T-cell (primary cell): ENCODE measurements at regions not wholly inside any gene's neighbourhood (a gene's known extent, or its start where the extent isn't known, plus 50 kb on each side); places are given as distances from the start of the nearest gene placed in this dataset.
"Not testable (repeated sequence)": the region's sequence is repeated elsewhere in the genome, so short reads cannot be mapped to it uniquely, and the experiment has no call there.

ENCODE experiments used
- ATAC-seq, 4 experiments: fragments of 200-7000 bp in 3 of 4; fragments of 150-1000 bp in 1 of 4; cut with Tn5 transposase; replicated peaks in 1 of 4; 1 replicate in 3 of 4; 2 replicates in 1 of 4; pipeline ENCODE4 v1.10.0; 2021; ENCODE audit warnings: moderate library complexity in 3 of 4, mild to moderate bottlenecking in 2 of 4, moderate number of reproducible peaks in 1 of 4
- CTCF ChIA-PET, 2 donors: fragments of 300-600 bp; sonication (Branson Sonifier 250); formaldehyde crosslinking; loops; one replicate each; lab custom pipeline; 2022; ENCODE audit warnings: antibody characterized with exemption in 2 of 2; lab: Charles Lee
- POLR2A ChIA-PET, 2 donors: fragments of 300-600 bp; sonication (Branson Sonifier 250); formaldehyde crosslinking; loops; one replicate each; lab custom pipeline; 2022; ENCODE audit warnings: antibody characterized with exemption in 2 of 2; lab: Charles Lee
- DNase-seq, 35 experiments: peaks; one replicate each; pipeline versions ENCODE4 v3.0.0 to v3.0.0-alpha.2; 2013 to 2023
- H3K27ac ChIP-seq: one replicate; pipeline ENCODE4 v1.5.1; 2013; ENCODE audit warnings: low read length
- H3K27me3 ChIP-seq, 2 experiments: replicated peaks in 1 of 2; 1 replicate in 1 of 2; 2 replicates in 1 of 2; pipeline versions ENCODE4 v1.6.1 to v1.7.0; 2013; ENCODE audit warnings: low read length in 1 of 2, mixed read lengths in 1 of 2; ENCODE audit not compliant: control insufficient read depth in 2 of 2, insufficient read depth in 2 of 2; ENCODE audit errors: extremely low read depth in 1 of 2
- H3K36me3 ChIP-seq, 2 donors: 1 replicate in 1 of 2; 2 replicates in 1 of 2; pipeline versions ENCODE4 v1.6.1 to v1.7.0; 2013; ENCODE audit warnings: low read length in 1 of 2; ENCODE audit not compliant: control insufficient read depth in 2 of 2, insufficient read depth in 1 of 2; ENCODE audit errors: extremely low read depth in 1 of 2
- H3K4me1 ChIP-seq, 2 experiments: 1 replicate in 1 of 2; 2 replicates in 1 of 2; pipeline versions ENCODE4 v1.6.1 to v1.7.0; 2013; ENCODE audit warnings: low read length in 2 of 2, mixed read lengths in 1 of 2; ENCODE audit not compliant: insufficient read depth in 2 of 2, control insufficient read depth in 1 of 2; ENCODE audit errors: extremely low read depth in 1 of 2
- H3K4me3 ChIP-seq, 2 donors: 1 replicate in 1 of 2; 2 replicates in 1 of 2; pipeline versions ENCODE4 v1.5.1 to v1.7.0; 2013; ENCODE audit warnings: mild to moderate bottlenecking in 2 of 2, low read length in 1 of 2, moderate library complexity in 1 of 2; ENCODE audit not compliant: control insufficient read depth in 1 of 2; ENCODE audit errors: extremely low read depth in 1 of 2
- H3K9me3 ChIP-seq: 2 replicates; pipeline ENCODE4 v1.7.0; 2013
- H3K27ac Mint-ChIP-seq, 2 donors: one replicate each; pipeline ENCODE4 v1.8.0; 2020 to 2021; ENCODE audit warnings: mild to moderate bottlenecking in 2 of 2, mixed read lengths in 2 of 2
- H3K27me3 Mint-ChIP-seq, 2 donors: one replicate each; pipeline ENCODE4 v1.8.0; 2021 to 2022; ENCODE audit warnings: mixed read lengths in 2 of 2
- H3K36me3 Mint-ChIP-seq: one replicate; pipeline ENCODE4 v1.8.0; 2021; ENCODE audit warnings: mixed read lengths
- H3K4me1 Mint-ChIP-seq, 3 donors: one replicate each; pipeline ENCODE4 v1.8.0; 2020 to 2022; ENCODE audit warnings: mixed read lengths in 3 of 3, mild to moderate bottlenecking in 1 of 3
- H3K4me3 Mint-ChIP-seq, 3 donors: one replicate each; pipeline ENCODE4 v1.8.0; 2020 to 2022; ENCODE audit warnings: mild to moderate bottlenecking in 3 of 3, mixed read lengths in 3 of 3, moderate library complexity in 3 of 3
- H3K9me3 Mint-ChIP-seq, 3 donors: one replicate each; pipeline ENCODE4 v1.8.0; 2020 to 2022; ENCODE audit warnings: mixed read lengths in 3 of 3
- WGBS: methylation state at CpG from one replicate; pipeline ENCODE4 v1.1.5; 2013; ENCODE audit warnings: missing lambda C conversion rate; ENCODE audit not compliant: insufficient coverage; 5-methylcytosine and 5-hydroxymethylcytosine counted together

GRCh38 chr7:118974836-118975235, 750.3 kb downstream of the ANKRD7 start:
- ChIA-PET POLR2A (no interaction called here), CTCF (no interaction called here)
- no peak overlapping the region for H3K4me3 ChIP-seq
- 100% methylated on average over 1 of the region's 1 CpG for WGBS
- H3K27ac ChIP-seq, result no peak overlapping the region
- Mint-ChIP-seq H3K9me3 (peaks cover 3 to 8% (median 7%) of the 10 kb centered on the region in 3 donors), H3K27ac (no peak overlapping the region), H3K36me3 (no peaks in the 10 kb centered on the region), H3K27me3 (no peaks in the 10 kb centered on the region), H3K4me3 (no peak overlapping the region), H3K4me1 (no peaks in the 10 kb centered on the region)
- H3K27me3 ChIP-seq, result no peaks in the 10 kb centered on the region
- no peaks in the 10 kb centered on the region for H3K36me3 ChIP-seq
- no peaks in the 10 kb centered on the region for H3K4me1 ChIP-seq
- ATAC-seq (no peak), DNase-seq (no peak)
- no peaks in the 10 kb centered on the region for H3K9me3 ChIP-seq

GRCh38 chr7:118995350-118995749, 770.8 kb downstream of the ANKRD7 start:
- Histone ChIP-seq H3K36me3 (no peaks in the 10 kb centered on the region), H3K4me1 (no peaks in the 10 kb centered on the region), H3K27ac (no peak overlapping the region), H3K9me3 (no peaks in the 10 kb centered on the region), H3K27me3 (no peaks in the 10 kb centered on the region), H3K4me3 (no peak overlapping the region)
- ChIA-PET POLR2A (no interaction called here), CTCF (no interaction called here)
- H3K27ac Mint-ChIP-seq, result no peak overlapping the region
- no peaks in the 10 kb centered on the region for H3K27me3 Mint-ChIP-seq
- H3K36me3 Mint-ChIP-seq, result no peaks in the 10 kb centered on the region
- no CpG with 5 or more reads among the region's 1 CpG for WGBS
- no peak for ATAC-seq
- H3K9me3 Mint-ChIP-seq, result peaks cover 3 to 4% (median 3%) of the 10 kb centered on the region in 3 donors
- no peak overlapping the region for H3K4me3 Mint-ChIP-seq
- no peak for DNase-seq
- H3K4me1 Mint-ChIP-seq, result no peaks in the 10 kb centered on the region

DNA sequence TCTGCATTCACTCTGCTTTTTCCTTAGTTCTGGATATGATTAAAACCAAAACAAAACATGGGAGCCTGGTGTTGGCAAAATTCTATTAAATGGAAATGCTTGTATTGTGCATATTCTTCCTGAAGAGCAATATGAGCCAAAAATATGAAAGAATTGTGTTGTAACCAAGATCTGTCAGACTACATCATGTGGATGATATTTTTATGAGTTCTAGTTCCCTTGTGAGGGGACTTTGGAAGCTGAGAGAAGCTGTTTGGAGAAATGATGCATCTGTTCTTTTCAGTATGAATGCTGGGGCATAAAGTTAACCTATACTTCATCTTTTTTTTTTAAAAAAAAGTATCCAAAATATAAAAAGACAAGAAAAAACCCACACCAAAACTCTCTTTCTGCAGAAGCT, 782.7 kb downstream of the ANKRD7 start:
- no peaks in the 10 kb centered on the region for H3K4me1 ChIP-seq
- H3K36me3 Mint-ChIP-seq, result no peaks in the 10 kb centered on the region
- no peak overlapping the region for H3K27ac Mint-ChIP-seq
- ATAC-seq (no peak), DNase-seq (no peak)
- H3K4me1 Mint-ChIP-seq, result no peaks in the 10 kb centered on the region
- H3K27me3 Mint-ChIP-seq, result no peaks in the 10 kb centered on the region
- H3K27ac ChIP-seq, result no peak overlapping the region
- CTCF ChIA-PET, result no interaction called here
- H3K4me3 Mint-ChIP-seq, result no peak overlapping the region
- no peaks in the 10 kb centered on the region for H3K36me3 ChIP-seq
- no peak overlapping the region for H3K4me3 ChIP-seq
- H3K9me3 Mint-ChIP-seq, result peaks cover 0 to 10% (median 9%) of the 10 kb centered on the region in 3 donors
- no peaks in the 10 kb centered on the region for H3K9me3 ChIP-seq
- no peaks in the 10 kb centered on the region for H3K27me3 ChIP-seq
- POLR2A ChIA-PET, result no interaction called here

- Histone ChIP-seq H3K27ac (no peak overlapping the region), H3K36me3 (no peaks in the 10 kb centered on the region), H3K4me1 (no peaks in the 10 kb centered on the region), H3K9me3 (no peaks in the 10 kb centered on the region), H3K27me3 (no peaks in the 10 kb centered on the region), H3K4me3 (no peak overlapping the region)
- Mint-ChIP-seq H3K9me3 (peaks cover 0 to 10% (median 5%) of the 10 kb centered on the region in 3 donors), H3K4me3 (no peak overlapping the region), H3K36me3 (no peaks in the 10 kb centered on the region), H3K27ac (no peak overlapping the region), H3K27me3 (no peaks in the 10 kb centered on the region), H3K4me1 (no peaks in the 10 kb centered on the region)
- DNase-seq (no peak), ATAC-seq (no peak)
- ChIA-PET CTCF (no interaction called here), POLR2A (no interaction called here)
- whole genome bisulfite sequencing, result 80% methylated on average over 1 of the region's 1 CpG
Measured at GRCh38 chr7:119010635-119011034, 786.1 kb downstream of the ANKRD7 start.

DNA sequence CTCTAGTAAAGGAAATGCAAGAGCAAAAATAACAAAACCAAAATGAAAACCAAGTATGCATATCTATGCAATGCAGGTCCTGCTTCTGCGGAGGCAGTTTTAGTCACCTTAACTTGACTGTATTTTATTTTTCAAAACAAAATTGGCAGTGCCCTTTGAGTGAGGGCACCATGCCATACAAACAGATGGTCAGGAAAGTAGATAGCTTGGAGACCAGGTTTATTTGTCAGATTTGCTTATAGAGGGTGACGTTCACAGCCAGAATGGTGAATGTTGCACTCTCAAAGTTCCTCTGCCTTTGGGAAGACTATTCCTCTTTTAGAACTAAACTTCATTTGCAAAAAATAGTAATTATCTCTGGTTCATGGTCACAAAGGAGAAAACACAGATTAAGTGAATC, 801.9 kb downstream of the ANKRD7 start:
- H3K36me3 Mint-ChIP-seq, result no peaks in the 10 kb centered on the region
- no CpG with 5 or more reads among the region's 2 CpGs for WGBS
- no peak overlapping the region for H3K4me3 Mint-ChIP-seq
- no peak overlapping the region for H3K27ac Mint-ChIP-seq
- H3K27me3 Mint-ChIP-seq, result no peaks in the 10 kb centered on the region
- ATAC-seq (no peak), DNase-seq (no peak)
- H3K4me1 Mint-ChIP-seq, result no peaks in the 10 kb centered on the region
- CTCF ChIA-PET, result no interaction called here
- H3K9me3 ChIP-seq, result no peaks in the 10 kb centered on the region
- POLR2A ChIA-PET, result no interaction called here
- no peaks in the 10 kb centered on the region for H3K36me3 ChIP-seq
- H3K9me3 Mint-ChIP-seq, result peaks cover 8 to 33% (median 14%) of the 10 kb centered on the region in 3 donors
- no peaks in the 10 kb centered on the region for H3K4me1 ChIP-seq
- H3K4me3 ChIP-seq, result no peak overlapping the region
- H3K27ac ChIP-seq, result no peak overlapping the region
- H3K27me3 ChIP-seq, result no peaks in the 10 kb centered on the region

GRCh38 chr7:119028736-119029135, 804.2 kb downstream of the ANKRD7 start:
- no peaks in the 10 kb centered on the region for H3K36me3 ChIP-seq

DNA sequence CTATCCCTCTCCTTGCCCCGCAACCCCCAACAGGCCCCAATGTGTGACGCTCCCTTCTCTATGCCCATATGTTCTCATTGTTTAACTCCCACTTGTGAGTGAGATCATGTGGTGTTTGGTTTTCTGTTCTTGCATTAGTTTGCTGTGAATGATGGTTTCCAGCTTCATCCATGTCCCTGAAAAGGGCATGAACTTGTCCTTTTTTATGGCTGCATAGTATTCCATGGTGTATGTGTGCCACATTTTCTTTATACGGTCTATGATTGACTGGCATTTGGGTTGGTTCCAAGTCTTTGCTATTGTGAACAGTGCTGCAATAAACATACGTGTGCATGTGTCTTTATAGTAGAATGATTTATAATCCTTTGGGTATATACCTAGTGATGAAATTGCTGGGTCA, 807.6 kb downstream of the ANKRD7 start:
- CTCF ChIA-PET, H3K4me1 Mint-ChIP-seq, H3K36me3 Mint-ChIP-seq, H3K27me3 Mint-ChIP-seq, H3K4me3 ChIP-seq, H3K27me3 ChIP-seq, H3K9me3 ChIP-seq, H3K27ac ChIP-seq, H3K4me1 ChIP-seq, H3K36me3 ChIP-seq, ATAC-seq, H3K27ac Mint-ChIP-seq, H3K4me3 Mint-ChIP-seq, POLR2A ChIA-PET, DNase-seq: not testable (repeated sequence)
- peaks cover 14 to 24% (median 17%) of the 10 kb centered on the region in 3 donors for H3K9me3 Mint-ChIP-seq
- WGBS, result no CpG with 5 or more reads among the region's 4 CpGs

More at GRCh38 chr7:119028736-119029135, 804.2 kb downstream of the ANKRD7 start:
- no peaks in the 10 kb centered on the region for H3K36me3 Mint-ChIP-seq
- H3K27me3 ChIP-seq, result no peaks in the 10 kb centered on the region
- no CpG with 5 or more reads among the region's 1 CpG for WGBS
- H3K4me1 Mint-ChIP-seq, result no peaks in the 10 kb centered on the region
- no peaks in the 10 kb centered on the region for H3K4me1 ChIP-seq
- H3K4me3 Mint-ChIP-seq, result no peak overlapping the region
- ChIA-PET POLR2A (interaction anchor here in 1 of 2 donors (0.7 kb wide), 1 partner anchor 115 kb away, joined by 5 read pairs; no protein-coding TSS in a partner anchor), CTCF (no interaction called here)
- H3K4me3 ChIP-seq, result no peak overlapping the region
- DNase-seq (no peak), ATAC-seq (no peak)
- no peak overlapping the region for H3K27ac ChIP-seq
- H3K27ac Mint-ChIP-seq, result no peak overlapping the region
- H3K27me3 Mint-ChIP-seq, result no peaks in the 10 kb centered on the region
- H3K9me3 ChIP-seq, result no peaks in the 10 kb centered on the region
- peaks cover 8 to 27% (median 10%) of the 10 kb centered on the region in 3 donors for H3K9me3 Mint-ChIP-seq
